GM21390 (cell line): ENCODE measurements at regions not wholly inside any gene's neighbourhood (a gene's known extent, or its start where the extent isn't known, plus 50 kb on each side); places are given as distances from the start of the nearest gene placed in this dataset.

Source experiments
- ATAC-seq: cut with Tn5 transposase; IDR thresholded peaks from one replicate; pipeline ENCODE4 v1.9.1; 2021; ENCODE audit not compliant: unreplicated experiment

GRCh38 chr9:89721176-89721700, 116.4 kb downstream of the GADD45G start:
- no peak for ATAC-seq

GRCh38 chr9:89721971-89722530, 117.2 kb downstream of the GADD45G start:
- ATAC-seq, result no peak

- ATAC-seq, result no peak
These were observed 117.9 kb downstream of the GADD45G start for GRCh38 chr9:89722712-89723111.

- no peak for ATAC-seq
These were observed 118.8 kb downstream of the GADD45G start for GRCh38 chr9:89723469-89724100.

- no peak for ATAC-seq
These were observed 119.8 kb downstream of the GADD45G start for GRCh38 chr9:89724659-89725058.

GRCh38 chr9:89725271-89725670, 120.5 kb downstream of the GADD45G start:
- ATAC-seq, result no peak

- no peak for ATAC-seq
These were observed 125.2 kb downstream of the GADD45G start for GRCh38 chr9:89729954-89730530.

DNA sequence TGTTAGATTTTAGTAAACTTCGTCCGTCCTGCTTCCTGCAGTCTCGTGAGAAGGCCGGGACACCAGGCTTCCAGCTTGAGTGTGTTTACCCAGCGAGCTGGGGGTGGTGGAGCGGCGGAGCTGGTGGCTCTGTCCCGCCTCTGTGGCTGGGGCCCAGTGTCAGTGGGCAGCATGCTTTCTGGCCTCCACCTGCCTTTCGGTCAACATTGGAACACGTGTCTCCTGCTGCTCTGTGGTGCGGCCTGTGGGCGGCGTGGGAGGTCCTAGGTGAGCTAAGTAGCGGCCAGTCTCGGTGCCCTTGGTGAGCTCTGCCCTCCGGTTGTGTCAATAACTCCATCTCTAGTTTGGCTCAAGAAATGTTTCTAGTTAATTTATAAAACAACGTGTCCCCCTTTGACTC, 125.9 kb downstream of the GADD45G start:
- no peak for ATAC-seq

DNA sequence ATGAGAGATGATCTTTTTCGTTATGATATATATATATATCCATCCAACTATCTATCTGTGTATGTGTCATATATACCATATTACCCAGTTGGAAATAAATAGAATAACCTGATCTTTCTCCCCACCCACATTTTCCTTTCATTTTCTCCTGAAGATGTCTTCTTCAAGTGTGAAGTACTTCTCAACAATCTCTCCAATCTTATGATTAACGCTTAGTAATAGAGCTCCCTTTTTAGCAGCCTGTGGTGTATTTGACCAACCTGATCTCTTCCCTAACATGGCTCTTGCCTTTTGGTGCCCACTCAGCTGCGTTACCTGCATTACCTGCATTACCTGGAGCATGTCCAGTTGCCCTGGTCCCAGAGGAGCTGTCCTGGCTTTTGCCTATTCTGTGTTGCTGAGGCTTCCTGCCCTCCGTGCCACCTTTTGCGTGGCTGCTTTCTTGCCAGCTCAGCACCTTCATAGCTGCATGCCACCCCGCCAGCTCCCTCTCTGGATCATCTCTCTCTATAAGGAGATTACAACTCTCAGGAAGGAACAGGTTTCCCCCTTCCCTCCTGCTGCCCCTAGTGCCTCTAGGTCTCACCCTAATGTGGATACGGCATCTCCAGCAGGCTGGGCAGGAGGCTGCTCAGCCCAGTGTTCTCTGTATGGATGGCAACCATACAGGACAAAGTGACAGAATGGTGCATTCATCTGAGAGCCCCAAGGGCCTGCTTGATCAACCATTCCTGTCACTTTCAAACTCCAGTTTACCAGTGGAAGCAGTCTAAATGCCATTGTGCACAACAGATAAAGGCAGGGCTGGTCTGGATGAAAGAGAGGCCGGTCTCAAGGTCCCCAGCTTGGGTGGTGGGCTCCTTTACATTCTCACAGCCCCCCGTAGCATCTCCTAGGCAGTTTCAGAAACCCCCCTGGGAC, 126.7 kb downstream of the GADD45G start:
- ATAC-seq, result no peak

DNA sequence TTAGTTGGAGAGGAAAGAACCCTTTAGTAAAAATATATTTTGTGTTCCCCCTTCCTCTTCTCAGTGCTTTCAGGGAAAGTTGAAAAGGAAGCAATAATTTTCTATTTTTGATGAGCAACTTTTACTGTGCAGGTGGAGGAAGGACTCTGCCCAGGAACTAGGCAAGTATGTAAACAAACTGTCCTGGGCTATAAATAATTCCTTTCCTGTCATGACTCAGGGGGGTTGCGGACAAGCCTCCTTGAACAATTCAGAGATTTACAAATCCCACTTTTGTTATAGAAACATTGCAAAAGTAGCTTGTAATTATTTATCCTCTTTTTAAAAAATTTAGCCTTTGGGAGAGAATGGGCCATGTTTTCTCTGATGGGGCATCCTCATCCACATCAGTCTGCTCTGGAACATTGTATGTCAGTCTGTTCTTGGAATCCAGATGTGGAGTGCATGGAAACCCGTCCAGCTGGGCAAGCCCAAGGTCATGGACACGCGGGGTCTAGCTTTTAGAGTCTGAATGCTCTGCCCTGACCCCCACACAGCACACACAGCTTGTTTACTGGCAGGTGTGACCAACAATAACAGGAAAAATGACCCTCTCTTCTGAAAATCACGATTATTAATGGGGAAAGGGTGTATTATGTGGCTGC, 127.6 kb downstream of the GADD45G start:
- ATAC-seq, result no peak

DNA sequence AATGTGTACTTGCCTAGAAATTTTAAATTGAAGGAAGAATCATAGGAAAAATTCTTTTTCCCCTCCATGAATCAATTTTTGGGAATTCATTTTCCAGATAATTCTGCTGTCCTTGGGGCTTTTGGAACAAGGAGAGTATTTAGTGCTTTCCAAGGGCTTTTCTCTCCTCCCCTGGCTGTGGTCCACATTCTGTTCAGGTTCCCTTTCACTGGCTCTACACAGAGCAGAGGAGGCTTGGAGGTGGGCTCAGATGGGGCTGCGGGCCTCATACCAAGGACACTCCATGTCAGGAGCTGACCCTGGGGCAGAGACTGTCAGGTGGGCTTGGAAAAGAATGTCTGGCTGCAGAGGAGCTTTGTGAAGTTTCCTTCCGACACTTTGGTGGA, 128.1 kb downstream of the GADD45G start:
- ATAC-seq, result no peak

DNA sequence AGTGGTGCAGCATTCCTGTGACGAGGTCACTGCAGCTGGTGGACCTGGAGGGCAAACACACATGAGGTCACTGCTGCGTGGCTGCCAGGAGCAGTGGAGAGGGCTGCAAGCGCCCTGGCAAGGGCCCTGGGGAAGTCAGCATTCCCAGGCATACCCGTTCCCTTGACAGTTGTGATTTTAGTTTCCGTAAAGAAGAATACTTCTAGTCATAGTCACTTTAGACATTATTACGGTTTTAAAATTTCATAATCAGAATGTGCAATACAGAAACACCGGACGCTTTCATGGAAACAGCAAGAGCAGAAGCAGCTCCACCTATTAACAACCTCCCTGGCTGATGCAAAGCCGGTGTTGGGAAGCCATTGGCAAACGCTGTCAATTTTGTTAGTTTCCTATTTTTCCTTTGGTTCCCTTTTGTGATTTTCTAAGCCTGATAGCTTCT, 129.8 kb downstream of the GADD45G start:
- no peak for ATAC-seq

DNA sequence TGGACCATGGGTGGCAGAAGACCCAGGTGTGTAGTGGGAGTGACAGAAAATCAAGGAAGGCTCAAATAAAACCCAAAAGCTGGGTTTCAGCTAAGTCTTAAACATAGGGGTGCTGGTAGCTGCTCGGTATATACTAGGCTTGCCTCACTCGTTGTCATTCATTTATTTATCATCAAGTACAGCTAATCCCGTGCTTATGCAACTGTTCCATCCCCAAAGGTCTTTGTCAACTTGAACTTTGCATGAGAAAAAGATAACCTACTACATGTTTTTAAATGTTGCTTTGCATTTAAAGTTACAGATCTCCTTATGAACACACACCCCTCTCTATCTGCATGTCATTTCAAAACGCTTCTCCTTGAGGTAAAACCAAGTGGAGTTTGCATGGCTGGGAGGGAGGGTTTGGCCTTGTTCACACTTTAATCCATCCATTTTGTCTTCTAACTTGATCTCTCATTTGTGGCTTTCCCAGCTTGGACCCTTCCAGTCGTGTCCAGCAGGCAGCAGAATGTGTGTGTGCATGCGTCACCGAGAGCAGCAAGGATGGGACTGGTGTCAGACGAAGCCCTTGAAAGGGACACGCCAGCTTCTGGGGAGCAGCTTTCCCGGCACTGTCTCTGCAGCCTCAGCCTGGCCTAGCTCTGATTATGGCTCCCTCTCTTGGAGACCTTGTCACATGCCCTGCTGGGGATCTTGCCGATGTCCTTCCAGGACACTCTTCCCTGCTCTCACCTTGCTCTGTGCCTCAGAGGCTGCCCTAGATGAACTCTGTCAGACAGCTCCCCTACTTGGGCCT, 133.5 kb downstream of the GADD45G start:
- ATAC-seq, result no peak

DNA sequence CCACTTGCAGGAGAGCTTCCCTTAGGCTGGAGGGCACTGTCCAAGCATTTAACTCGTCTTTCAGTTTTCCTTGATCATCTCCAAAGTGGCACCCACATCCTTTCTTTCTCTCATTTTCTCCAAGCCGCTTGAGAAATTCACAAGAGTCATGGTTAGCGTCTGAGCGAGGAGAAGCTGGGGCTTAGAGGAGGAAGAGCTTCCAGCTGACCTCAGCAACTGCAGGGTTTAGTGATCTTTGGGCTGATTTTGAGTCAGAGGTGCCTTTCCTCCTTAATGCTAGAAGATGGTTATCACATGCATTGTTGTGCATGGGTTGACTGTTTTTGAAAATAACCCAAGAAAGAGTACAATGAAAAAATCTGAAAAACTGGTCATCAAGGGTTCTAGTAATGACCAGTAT, 134.7 kb downstream of the GADD45G start:
- no peak for ATAC-seq

- ATAC-seq, result no peak
These were observed 135.1 kb downstream of the GADD45G start for GRCh38 chr9:89739916-89740315.

DNA sequence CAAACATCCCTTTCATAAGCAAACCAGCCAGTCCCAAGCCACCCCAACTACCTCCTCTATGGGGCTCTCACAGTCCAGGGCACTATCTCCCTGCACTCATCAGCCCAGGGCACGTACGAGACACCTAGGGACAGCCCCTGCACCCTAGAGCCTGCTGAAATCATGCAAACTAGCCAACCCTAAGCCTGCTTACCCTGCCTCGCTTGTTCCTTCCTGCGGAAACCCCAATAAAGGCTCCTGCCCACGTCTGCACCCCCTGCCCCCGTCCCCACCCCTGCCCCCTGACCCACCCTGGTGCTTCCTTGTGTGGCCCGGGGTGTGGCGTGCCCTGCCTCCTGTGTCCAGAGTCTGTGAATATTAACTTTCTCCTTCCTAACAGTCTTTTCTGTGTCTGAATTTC, 135.9 kb downstream of the GADD45G start:
- ATAC-seq, result peak; percentile 52

- ATAC-seq, result no peak
These were observed 137.8 kb downstream of the GADD45G start for GRCh38 chr9:89742660-89743059.

DNA sequence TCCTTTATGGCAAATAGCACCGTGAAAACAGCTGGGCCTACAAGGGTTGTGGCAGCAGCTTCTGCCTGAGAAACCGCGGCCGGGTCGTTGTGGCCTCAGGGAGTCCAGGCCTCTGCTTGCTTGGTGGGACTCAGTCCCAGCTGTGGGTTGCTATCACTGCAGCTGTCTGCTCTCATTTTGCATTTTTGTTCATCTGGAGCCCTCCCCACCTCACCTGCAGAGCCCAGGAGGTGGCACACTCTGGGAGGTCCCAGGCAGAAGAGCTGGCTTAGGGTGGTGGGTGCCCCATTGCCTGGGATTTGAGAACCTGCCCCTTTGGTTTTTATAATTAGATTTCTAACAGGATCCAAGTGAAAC, 138.4 kb downstream of the GADD45G start:
- peak; percentile 57 for ATAC-seq

GRCh38 chr9:89743573-89744254, 138.9 kb downstream of the GADD45G start:
- peak; percentile 62 for ATAC-seq

- no peak for ATAC-seq
These were observed 139.4 kb downstream of the GADD45G start for GRCh38 chr9:89744255-89744648.
